HG02798 (cell line): ENCODE measurements at regions not wholly inside any gene's neighbourhood (a gene's known extent, or its start where the extent isn't known, plus 50 kb on each side); places are given as distances from the start of the nearest gene placed in this dataset.

Experiments used
- ATAC-seq: cut with Tn5 transposase; IDR thresholded peaks from one replicate; pipeline ENCODE4 v1.9.1; 2021; ENCODE audit warnings: mild to moderate bottlenecking; ENCODE audit not compliant: unreplicated experiment, poor library complexity

GRCh38 chr3:18840535-18841137, 307.7 kb upstream of the KCNH8 start:
- no peak for ATAC-seq

GRCh38 chr3:18838758-18839157, 309.6 kb upstream of the KCNH8 start:
- no peak for ATAC-seq

- no peak for ATAC-seq
These were observed 311.1 kb upstream of the KCNH8 start for GRCh38 chr3:18837137-18837755.

GRCh38 chr3:18835021-18835420, 313.3 kb upstream of the KCNH8 start:
- ATAC-seq: no peak

GRCh38 chr3:18830087-18830486, 318.2 kb upstream of the KCNH8 start:
- ATAC-seq: no peak

- ATAC-seq: no peak
These were observed 319.7 kb upstream of the KCNH8 start for GRCh38 chr3:18828637-18829036.

- ATAC-seq: no peak
These were observed 320.6 kb upstream of the KCNH8 start for GRCh38 chr3:18827664-18828063.

DNA sequence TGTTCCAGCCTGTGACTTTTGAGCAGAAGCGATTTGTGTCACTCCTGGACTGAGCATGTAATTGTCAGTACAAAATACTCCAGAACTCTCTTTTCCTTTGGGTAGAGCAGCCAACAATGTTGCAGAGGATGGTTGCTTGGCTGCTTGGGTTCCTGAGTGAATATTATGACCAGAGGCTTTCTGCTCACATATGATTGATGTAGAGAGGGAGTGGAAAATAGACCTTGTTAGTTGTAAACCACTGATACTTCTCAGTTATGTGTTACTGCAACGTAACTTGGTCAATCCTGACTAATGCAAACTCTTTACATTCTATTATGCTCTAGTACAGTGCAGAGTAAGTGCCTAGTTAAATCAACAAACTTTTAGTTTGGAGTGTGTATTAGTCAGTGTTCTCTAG, 322.6 kb upstream of the KCNH8 start:
- no peak for ATAC-seq

- ATAC-seq: no peak
These were observed 335.0 kb upstream of the KCNH8 start for GRCh38 chr3:18813300-18813699.

DNA sequence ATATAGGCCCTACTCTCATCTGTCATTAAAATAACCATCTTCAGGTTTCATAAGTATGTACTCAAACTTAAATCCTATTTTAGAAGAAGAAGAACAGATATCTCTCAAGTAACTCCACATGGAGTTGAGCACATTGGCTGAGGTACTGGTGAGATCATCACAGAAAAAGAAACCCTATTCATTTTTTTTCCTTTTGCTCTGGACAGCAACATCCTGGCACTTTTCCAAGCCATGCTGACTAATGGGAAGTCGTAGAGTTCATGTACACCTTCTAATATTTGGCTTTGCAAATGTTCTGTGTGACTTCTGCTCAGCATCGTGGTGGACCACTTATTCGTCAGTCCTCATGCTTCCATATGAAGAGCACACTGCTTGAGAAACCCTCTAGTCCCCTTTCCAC, 336.0 kb upstream of the KCNH8 start:
- ATAC-seq: no peak

GRCh38 chr3:18810306-18810661, 338.0 kb upstream of the KCNH8 start:
- no peak for ATAC-seq

DNA sequence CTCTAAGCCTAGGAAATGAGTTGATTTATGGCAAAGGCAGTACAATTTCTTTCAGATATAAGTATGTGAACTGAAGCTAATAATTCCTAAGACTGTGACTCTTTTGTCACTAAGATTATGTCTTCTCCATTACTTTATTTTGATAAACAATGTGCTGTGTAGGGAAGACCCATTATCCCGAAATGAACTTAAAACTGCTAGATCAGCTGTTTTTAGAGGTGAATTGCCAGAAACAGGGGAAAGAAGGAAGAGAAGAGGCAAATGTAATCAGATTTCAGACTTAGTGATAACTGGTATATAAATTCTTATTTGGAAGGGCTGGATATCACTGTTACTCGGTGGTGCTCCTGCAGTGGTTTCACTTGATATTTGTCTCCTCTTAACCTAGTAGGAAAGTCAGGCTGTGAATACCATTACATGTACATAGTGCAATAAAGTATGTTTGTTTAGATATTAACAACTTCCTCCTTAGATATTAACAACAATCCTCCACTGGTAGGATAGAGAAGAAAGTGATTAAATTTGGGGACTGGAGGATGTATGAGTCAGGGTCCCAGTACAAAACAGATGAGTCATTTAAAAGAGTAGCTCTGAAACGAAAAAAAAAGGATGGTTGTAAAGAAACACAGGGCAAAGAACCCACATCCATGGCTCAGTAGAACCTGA, 338.5 kb upstream of the KCNH8 start:
- ATAC-seq: no peak

- no peak for ATAC-seq
These were observed 339.9 kb upstream of the KCNH8 start for GRCh38 chr3:18808429-18808828.

- no peak for ATAC-seq
These were observed 340.7 kb upstream of the KCNH8 start for GRCh38 chr3:18807593-18807992.

GRCh38 chr3:18806633-18807032, 341.7 kb upstream of the KCNH8 start:
- no peak for ATAC-seq

DNA sequence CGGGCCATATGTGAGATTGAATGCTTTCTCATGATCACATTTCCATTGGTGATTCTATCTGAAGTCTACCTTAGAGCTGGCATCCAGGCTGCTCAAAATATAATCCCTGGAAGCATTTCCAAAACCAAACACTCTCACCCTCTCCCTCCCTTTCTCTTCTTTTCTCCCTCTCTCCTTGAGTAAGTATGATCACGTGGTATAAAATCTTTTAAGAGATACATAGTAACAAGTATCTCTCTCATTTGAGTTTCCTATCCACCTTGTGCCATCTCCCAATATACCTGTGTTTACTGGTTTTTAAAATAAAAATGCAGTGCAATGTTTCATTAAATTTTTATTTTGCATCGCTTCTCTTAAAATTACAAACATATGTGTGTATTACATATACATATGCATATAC, 350.9 kb upstream of the KCNH8 start:
- no peak for ATAC-seq

DNA sequence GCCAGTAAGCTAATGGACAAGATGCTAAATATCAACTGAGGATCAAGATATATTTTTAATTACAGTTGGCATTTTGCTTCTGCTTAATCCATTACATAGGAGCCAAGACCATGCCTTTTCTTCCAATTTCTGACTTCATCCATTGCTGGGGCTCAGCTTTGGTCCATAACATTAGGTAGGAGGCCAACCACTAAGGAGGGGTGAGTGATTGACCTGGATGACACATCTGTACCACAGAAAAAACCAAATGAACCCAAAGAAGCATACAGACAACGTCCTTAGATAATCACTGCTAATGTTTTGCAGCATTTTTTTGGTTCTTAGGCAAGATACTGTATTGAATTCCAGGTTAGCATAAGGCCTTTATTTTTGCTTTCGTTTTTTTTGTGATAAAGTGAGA, 353.2 kb upstream of the KCNH8 start:
- ATAC-seq: no peak

GRCh38 chr3:18791752-18792151, 356.6 kb upstream of the KCNH8 start:
- no peak for ATAC-seq

- ATAC-seq: no peak
These were observed 357.1 kb upstream of the KCNH8 start for GRCh38 chr3:18791182-18791581.

DNA sequence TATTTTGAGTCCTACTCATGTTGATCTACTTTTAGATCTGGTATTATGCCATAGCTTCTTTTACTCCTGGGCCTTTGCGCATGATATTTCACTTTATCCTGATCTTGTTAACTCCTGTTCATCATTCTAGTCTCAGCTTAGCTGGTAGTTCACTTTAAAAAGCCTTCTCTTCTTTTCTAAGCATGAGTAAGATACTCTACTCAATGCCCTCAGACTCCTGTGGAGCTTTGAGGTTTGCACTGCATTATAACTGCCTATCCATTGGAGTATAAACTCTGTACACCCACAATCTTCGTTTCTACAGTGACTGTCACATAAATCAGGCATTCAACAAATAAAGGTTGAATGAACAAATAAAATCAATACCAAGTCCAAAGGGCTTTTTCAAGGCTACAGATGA, 357.9 kb upstream of the KCNH8 start:
- ATAC-seq: no peak

GRCh38 chr3:18789734-18790133, 358.6 kb upstream of the KCNH8 start:
- no peak for ATAC-seq

DNA sequence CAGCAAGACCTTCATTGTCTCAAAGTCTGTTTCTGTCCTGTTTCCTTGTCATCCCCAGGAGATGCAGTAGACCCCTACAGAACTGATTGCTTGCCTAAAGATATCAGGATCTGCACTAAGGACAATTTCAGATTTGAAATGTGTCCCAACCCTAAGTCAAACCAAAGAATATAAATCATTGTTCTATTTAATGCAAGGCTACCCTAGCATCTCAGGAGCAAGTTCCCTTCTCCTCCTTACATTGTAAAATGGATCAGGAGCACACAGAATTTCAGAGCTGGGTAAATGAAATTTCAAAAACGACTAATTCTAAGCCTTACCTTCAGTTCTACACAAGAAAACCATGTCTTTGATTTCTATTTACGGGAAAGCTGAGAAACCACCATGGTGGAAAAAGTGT, 360.9 kb upstream of the KCNH8 start:
- no peak for ATAC-seq
